Suprapubic skin (tissue), 3 donors: ENCODE measurements at regions not wholly inside any gene's neighbourhood (a gene's known extent, or its start where the extent isn't known, plus 50 kb on each side); places are given as distances from the start of the nearest gene placed in this dataset.

Experiments used
- EP300 ChIP-seq: sonication (generic); formaldehyde crosslinking; IDR thresholded peaks from one replicate; pipeline ENCODE4 v1.6.1; 2017; ENCODE audit warnings: antibody characterized with exemption
- TF ChIP-seq, protein P1 (sequence below), 2 donors: fragments of 200-600 bp in 1 of 2; fragments of 450-650 bp in 1 of 2; sonication (generic) in 1 of 2; IDR thresholded peaks; one replicate each; pipeline ENCODE4 v1.5.1; 2016 to 2019; ENCODE audit warnings: antibody characterized with exemption in 2 of 2, mild to moderate bottlenecking in 1 of 2, moderate library complexity in 1 of 2

DNA sequence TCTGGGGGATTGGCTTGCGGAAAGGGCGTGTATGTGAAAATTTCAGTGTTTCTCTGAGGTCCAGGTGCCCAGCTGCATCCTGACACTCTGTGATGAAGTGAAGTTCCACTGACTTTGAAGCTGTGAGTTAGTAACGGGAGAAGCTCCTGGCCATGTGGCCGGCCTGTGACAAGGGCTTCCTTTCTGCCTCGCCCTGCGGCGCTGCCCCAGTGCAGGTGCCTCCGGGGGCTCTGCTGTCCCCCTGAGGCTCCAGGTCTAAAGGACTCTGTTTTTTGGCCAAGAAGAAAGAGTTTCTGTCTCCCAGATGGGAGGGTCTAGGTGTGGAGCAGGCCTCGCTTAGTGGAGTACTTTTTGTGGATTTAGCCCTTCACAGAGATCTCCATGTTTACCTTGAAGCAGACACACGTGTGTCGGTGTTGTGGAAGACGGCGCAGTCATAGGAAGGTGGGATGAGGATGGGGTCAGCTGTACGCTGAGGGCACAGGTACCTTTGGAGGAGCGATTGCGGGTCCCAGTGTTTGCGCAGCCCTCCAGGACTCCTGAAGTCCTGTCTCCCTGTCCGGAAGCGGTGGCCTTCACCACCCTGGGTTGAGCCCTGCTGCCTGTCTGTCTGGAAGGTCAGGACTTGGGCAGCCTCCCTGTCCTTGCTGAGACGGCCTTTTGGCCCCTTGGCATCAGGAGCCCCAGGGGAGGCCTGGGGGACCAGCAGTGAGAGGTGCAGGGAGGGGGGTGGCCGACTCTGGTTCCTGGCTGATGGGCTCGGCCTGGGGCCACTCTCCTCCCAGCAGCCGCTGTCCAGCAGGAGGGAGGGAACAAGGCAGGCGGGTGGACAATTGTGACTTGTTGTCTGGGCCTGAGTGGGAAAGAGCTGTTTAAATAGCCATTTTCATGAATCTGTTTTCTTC is 1249.3 kb downstream of the BRD1 start:
- TF ChIP-seq, protein P1, sequence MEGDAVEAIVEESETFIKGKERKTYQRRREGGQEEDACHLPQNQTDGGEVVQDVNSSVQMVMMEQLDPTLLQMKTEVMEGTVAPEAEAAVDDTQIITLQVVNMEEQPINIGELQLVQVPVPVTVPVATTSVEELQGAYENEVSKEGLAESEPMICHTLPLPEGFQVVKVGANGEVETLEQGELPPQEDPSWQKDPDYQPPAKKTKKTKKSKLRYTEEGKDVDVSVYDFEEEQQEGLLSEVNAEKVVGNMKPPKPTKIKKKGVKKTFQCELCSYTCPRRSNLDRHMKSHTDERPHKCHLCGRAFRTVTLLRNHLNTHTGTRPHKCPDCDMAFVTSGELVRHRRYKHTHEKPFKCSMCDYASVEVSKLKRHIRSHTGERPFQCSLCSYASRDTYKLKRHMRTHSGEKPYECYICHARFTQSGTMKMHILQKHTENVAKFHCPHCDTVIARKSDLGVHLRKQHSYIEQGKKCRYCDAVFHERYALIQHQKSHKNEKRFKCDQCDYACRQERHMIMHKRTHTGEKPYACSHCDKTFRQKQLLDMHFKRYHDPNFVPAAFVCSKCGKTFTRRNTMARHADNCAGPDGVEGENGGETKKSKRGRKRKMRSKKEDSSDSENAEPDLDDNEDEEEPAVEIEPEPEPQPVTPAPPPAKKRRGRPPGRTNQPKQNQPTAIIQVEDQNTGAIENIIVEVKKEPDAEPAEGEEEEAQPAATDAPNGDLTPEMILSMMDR (IDR thresholded peaks at IDR 0.05), result no peak
- TF ChIP-seq EP300, result no peak
